Endodermal cell (in vitro differentiated cells): ENCODE measurements at regions not wholly inside any gene's neighbourhood (a gene's known extent, or its start where the extent isn't known, plus 50 kb on each side); places are given as distances from the start of the nearest gene placed in this dataset.

Source experiments
- DNase-seq: peaks from one replicate; pipeline ENCODE4 v3.0.0-alpha.2; 2017
- H3K27ac ChIP-seq: 2 replicates; pipeline ENCODE4 v1.5.1; 2013; ENCODE audit warnings: mild to moderate bottlenecking, low read depth, low read length, moderate library complexity
- H3K27me3 ChIP-seq: 2 replicates; pipeline ENCODE4 v1.6.1; 2013; ENCODE audit warnings: mild to moderate bottlenecking, low read length, moderate library complexity; ENCODE audit not compliant: insufficient read depth, control insufficient read depth, poor library complexity, severe bottlenecking
- H3K36me3 ChIP-seq: 2 replicates; pipeline ENCODE4 v1.7.0; 2013; ENCODE audit warnings: mild to moderate bottlenecking, low read length, moderate library complexity; ENCODE audit not compliant: control insufficient read depth, insufficient read depth
- H3K4me1 ChIP-seq: one replicate; pipeline ENCODE4 v1.7.0; 2013; ENCODE audit warnings: low read length; ENCODE audit not compliant: control insufficient read depth, insufficient read depth
- H3K4me3 ChIP-seq: 2 replicates; pipeline ENCODE4 v1.5.1; 2013; ENCODE audit warnings: mild to moderate bottlenecking, low read length, moderate library complexity
- H3K9ac ChIP-seq: 2 replicates; pipeline ENCODE4 v1.6.1; 2013; ENCODE audit warnings: mild to moderate bottlenecking, low read length, moderate library complexity; ENCODE audit not compliant: poor library complexity, severe bottlenecking; ENCODE audit errors: extremely low read depth
- H3K9me3 ChIP-seq: 2 replicates; pipeline ENCODE4 v1.6.1; 2013; ENCODE audit warnings: mild to moderate bottlenecking, low read length, moderate library complexity; ENCODE audit not compliant: control insufficient read depth
- H3K27ac Mint-ChIP-seq: 2 replicates; pipeline ENCODE4 v1.8.0; 2020; ENCODE audit warnings: mixed read lengths
- H3K27me3 Mint-ChIP-seq: 2 replicates; pipeline ENCODE4 v1.8.0; 2021; ENCODE audit warnings: mild to moderate bottlenecking, mixed read lengths; ENCODE audit not compliant: insufficient read depth
- H3K36me3 Mint-ChIP-seq: 2 replicates; pipeline ENCODE4 v1.8.0; 2020; ENCODE audit warnings: low read depth, mixed read lengths
- H3K4me1 Mint-ChIP-seq: 2 replicates; pipeline ENCODE4 v1.8.0; 2020; ENCODE audit warnings: mixed read lengths
- H3K4me3 Mint-ChIP-seq: 2 replicates; pipeline ENCODE4 v1.8.0; 2020; ENCODE audit warnings: mild to moderate bottlenecking, moderate library complexity, mixed read lengths
- H3K9me3 Mint-ChIP-seq: 2 replicates; pipeline ENCODE4 v1.8.0; 2020; ENCODE audit warnings: mild to moderate bottlenecking, mixed read lengths
- CTCF ChIP-seq: fragments of 200-600 bp; sonication (generic); conservative IDR thresholded peaks from 2 replicates; pipeline ENCODE4 v1.5.0; 2021; ENCODE audit warnings: antibody characterized with exemption, mild to moderate bottlenecking
- WGBS, 2 experiments: methylation state at CpG; one replicate each; pipeline versions ENCODE4 v1.1.5 to v1.1.7; 2013; ENCODE audit warnings: missing lambda C conversion rate in 2 of 2, mixed read lengths in 1 of 2; ENCODE audit not compliant: insufficient coverage in 1 of 2, insufficient read length in 1 of 2; 5-methylcytosine and 5-hydroxymethylcytosine counted together

GRCh38 chr18:45251236-45251635 lies 364.0 kb upstream of the SLC14A2 start:
- 92 to 93% methylated on average over 4 of the region's 4 CpGs for WGBS, 2 experiments
- Histone ChIP-seq H3K27ac (no peak overlapping the region), H3K36me3 (no peaks in the 10 kb centered on the region), H3K9ac (no peak overlapping the region), H3K4me3 (no peak overlapping the region), H3K27me3 (no peaks in the 10 kb centered on the region), H3K4me1 (no peaks in the 10 kb centered on the region), H3K9me3 (no peaks in the 10 kb centered on the region)
- Mint-ChIP-seq H3K4me1 (peaks cover 4% of the 10 kb centered on the region), H3K4me3 (no peak overlapping the region), H3K9me3 (no peaks in the 10 kb centered on the region), H3K27ac (no peak overlapping the region), H3K36me3 (no peaks in the 10 kb centered on the region), H3K27me3 (no peaks in the 10 kb centered on the region)
- no peak for DNase-seq
- no peak for TF ChIP-seq CTCF

GRCh38 chr18:45252474-45252873 lies 362.8 kb upstream of the SLC14A2 start:
- H3K9ac ChIP-seq, result no peak overlapping the region
- no peaks in the 10 kb centered on the region for H3K9me3 Mint-ChIP-seq
- H3K27ac Mint-ChIP-seq, result no peak overlapping the region
- H3K9me3 ChIP-seq, result no peaks in the 10 kb centered on the region
- no peaks in the 10 kb centered on the region for H3K27me3 Mint-ChIP-seq
- no peak overlapping the region for H3K4me3 Mint-ChIP-seq
- H3K4me3 ChIP-seq, result no peak overlapping the region
- DNase-seq, result no peak
- no peaks in the 10 kb centered on the region for H3K36me3 Mint-ChIP-seq
- H3K36me3 ChIP-seq, result no peaks in the 10 kb centered on the region
- peaks cover 4% of the 10 kb centered on the region for H3K4me1 Mint-ChIP-seq
- H3K4me1 ChIP-seq, result no peaks in the 10 kb centered on the region
- 87 to 100% methylated on average over 2 of the region's 2 CpGs for WGBS, 2 experiments
- H3K27me3 ChIP-seq, result no peaks in the 10 kb centered on the region
- no peak for TF ChIP-seq CTCF
- no peak overlapping the region for H3K27ac ChIP-seq

- no peak overlapping the region for H3K27ac Mint-ChIP-seq
- DNase-seq, result no peak
- Histone ChIP-seq H3K27me3 (no peaks in the 10 kb centered on the region), H3K4me1 (no peaks in the 10 kb centered on the region), H3K9me3 (no peaks in the 10 kb centered on the region), H3K4me3 (no peak overlapping the region), H3K27ac (no peak overlapping the region), H3K36me3 (no peaks in the 10 kb centered on the region), H3K9ac (no peak overlapping the region)
- peaks cover 4% of the 10 kb centered on the region for H3K4me1 Mint-ChIP-seq
- H3K9me3 Mint-ChIP-seq, result no peaks in the 10 kb centered on the region
- TF ChIP-seq CTCF, result no peak
- 92 to 93% methylated on average over 6 of the region's 6 CpGs for WGBS, 2 experiments
- H3K36me3 Mint-ChIP-seq, result no peaks in the 10 kb centered on the region
- H3K27me3 Mint-ChIP-seq, result no peaks in the 10 kb centered on the region
- no peak overlapping the region for H3K4me3 Mint-ChIP-seq
These were observed 362.2 kb upstream of the SLC14A2 start for GRCh38 chr18:45253056-45253565.
